IMR-90 (cell line): ENCODE measurements at regions not wholly inside any gene's neighbourhood (a gene's known extent, or its start where the extent isn't known, plus 50 kb on each side); places are given as distances from the start of the nearest gene placed in this dataset.

Experiments used
- ATAC-seq: fragments of 200-7000 bp; cut with Tn5 transposase; 2 replicates; pipeline ENCODE4 v1.9.1; 2020; ENCODE audit warnings: low read depth, mild to moderate bottlenecking, moderate library complexity
- BruUV-seq: library from RNA; stranded (reverse); fragments of 400-500 nt; replicated peaks from 2 replicates; lab custom pipeline; 2021; lab: Mats Ljungman, UMichigan
- CTCF ChIA-PET: fragments of 300-600 bp; formaldehyde crosslinking; extraction: SDS; loops from one replicate; lab custom pipeline; 2021; ENCODE audit warnings: antibody characterized with exemption; lab: Yijun Ruan, JAX
- POLR2A ChIA-PET: fragments of 300-600 bp; sonication (Branson Sonifier 250); formaldehyde crosslinking; loops from one replicate; lab custom pipeline; 2022; ENCODE audit warnings: antibody characterized with exemption; ENCODE audit not compliant: unreplicated experiment; lab: Charles Lee
- DNase-seq: peaks from one replicate; pipeline ENCODE4 v3.0.0; 2013
- H2AFZ ChIP-seq: replicated peaks from 2 replicates; pipeline ENCODE3; 2013; ENCODE audit warnings: low read length, mild to moderate bottlenecking; ENCODE audit not compliant: poor library complexity
- H2AK5ac ChIP-seq: 2 replicates; pipeline ENCODE4 v1.6.1; 2013; ENCODE audit warnings: low read depth, low read length, inconsistent platforms
- H2AK9ac ChIP-seq: replicated peaks from 2 replicates; pipeline ENCODE3; 2013; ENCODE audit warnings: mild to moderate bottlenecking, low read depth, low read length, moderate library complexity; ENCODE audit not compliant: poor library complexity
- H2BK120ac ChIP-seq: 2 replicates; pipeline ENCODE4 v1.6.1; 2013; ENCODE audit warnings: low read depth, low read length, inconsistent platforms
- H2BK15ac ChIP-seq: 3 replicates; pipeline ENCODE4 v1.6.1; 2013; ENCODE audit warnings: low read depth, low read length, inconsistent platforms
- H2BK20ac ChIP-seq: 2 replicates; pipeline ENCODE4 v1.6.1; 2013; ENCODE audit warnings: low read depth, mild to moderate bottlenecking, inconsistent platforms, low read length, moderate library complexity
- H2BK5ac ChIP-seq: 2 replicates; pipeline ENCODE4 v1.6.1; 2013; ENCODE audit warnings: mild to moderate bottlenecking, low read depth, low read length, inconsistent platforms; ENCODE audit not compliant: poor library complexity, severe bottlenecking
- H3K14ac ChIP-seq: replicated peaks from 2 replicates; pipeline ENCODE4 v1.6.1; 2013; ENCODE audit warnings: low read depth, low read length, inconsistent platforms
- H3K18ac ChIP-seq: 2 replicates; pipeline ENCODE4 v1.6.1; 2013; ENCODE audit warnings: low read depth, low read length, control low read depth
- H3K23ac ChIP-seq: 2 replicates; pipeline ENCODE4 v1.6.1; 2013; ENCODE audit warnings: low read depth, low read length, inconsistent platforms
- H3K27ac ChIP-seq: 2 replicates; pipeline ENCODE4 v1.5.1; 2013; ENCODE audit warnings: mild to moderate bottlenecking, control low read depth, low read length; ENCODE audit not compliant: insufficient read depth
- H3K27me3 ChIP-seq: 2 replicates; pipeline ENCODE4 v1.6.1; 2013; ENCODE audit warnings: low read length; ENCODE audit not compliant: control insufficient read depth, insufficient read depth
- H3K36me3 ChIP-seq: 2 replicates; pipeline ENCODE4 v1.6.1; 2013; ENCODE audit warnings: low read length, mixed read lengths; ENCODE audit not compliant: control insufficient read depth, insufficient read depth
- H3K4ac ChIP-seq: 2 replicates; pipeline ENCODE4 v1.6.1; 2013; ENCODE audit warnings: low read depth, low read length, inconsistent platforms
- H3K4me1 ChIP-seq: 2 replicates; pipeline ENCODE4 v1.6.1; 2013; ENCODE audit warnings: low read length, mixed read lengths; ENCODE audit not compliant: control insufficient read depth, insufficient read depth
- H3K4me2 ChIP-seq: 2 replicates; pipeline ENCODE4 v1.6.1; 2013; ENCODE audit warnings: low read depth, mild to moderate bottlenecking, control low read depth, low read length, moderate library complexity
- H3K4me3 ChIP-seq: 2 replicates; pipeline ENCODE4 v1.5.1; 2013; ENCODE audit warnings: low read depth, mild to moderate bottlenecking, control low read depth, low read length, moderate library complexity; ENCODE audit not compliant: insufficient read depth
- H3K56ac ChIP-seq: 2 replicates; pipeline ENCODE4 v1.6.1; 2013; ENCODE audit warnings: low read length, inconsistent platforms; ENCODE audit not compliant: insufficient read depth; ENCODE audit errors: extremely low read depth
- H3K79me1 ChIP-seq, 2 experiments: 2 replicates each; pipeline ENCODE4 v1.6.1; 2013; ENCODE audit warnings: low read length in 2 of 2, inconsistent platforms in 1 of 2, low read depth in 1 of 2
- H3K9ac ChIP-seq: 2 replicates; pipeline ENCODE4 v1.6.1; 2013; ENCODE audit warnings: low read depth, low read length, control low read depth
- H3K9me1 ChIP-seq: 2 replicates; pipeline ENCODE4 v1.6.1; 2013; ENCODE audit warnings: low read length, inconsistent platforms; ENCODE audit not compliant: insufficient read depth
- H3K9me3 ChIP-seq: 2 replicates; pipeline ENCODE4 v1.6.1; 2013; ENCODE audit warnings: low read length; ENCODE audit not compliant: control insufficient read depth, insufficient read depth
- H4K20me1 ChIP-seq: 2 replicates; pipeline ENCODE4 v1.6.1; 2013; ENCODE audit warnings: low read length, inconsistent platforms; ENCODE audit not compliant: insufficient read depth
- H4K5ac ChIP-seq: 2 replicates; pipeline ENCODE4 v1.6.1; 2013; ENCODE audit warnings: mild to moderate bottlenecking, low read depth, low read length, control low read depth
- H4K8ac ChIP-seq, 2 experiments: 2 replicates each; pipeline ENCODE4 v1.6.1; 2013; ENCODE audit warnings: low read depth in 2 of 2, low read length in 2 of 2, control low read depth in 1 of 2, inconsistent platforms in 1 of 2
- H4K91ac ChIP-seq: 2 replicates; pipeline ENCODE4 v1.6.1; 2013; ENCODE audit warnings: low read depth, low read length, inconsistent platforms; ENCODE audit not compliant: insufficient read depth
- MAFK ChIP-seq: IDR thresholded peaks from 2 replicates; pipeline ENCODE4 v1.6.1; 2012; ENCODE audit warnings: low read depth, low read length, improper control_type of control experiment
- MAZ ChIP-seq: IDR thresholded peaks from 2 replicates; pipeline ENCODE4 v1.6.1; 2012; ENCODE audit warnings: low read depth, mild to moderate bottlenecking, low read length, improper control_type of control experiment, moderate library complexity, borderline replicate concordance
- NFE2L2 ChIP-seq: fragments of 150-350 bp; IDR thresholded peaks from 2 replicates; pipeline ENCODE4 v1.6.1; 2016; ENCODE audit warnings: low read depth, mild to moderate bottlenecking, low read length
- POLR2A ChIP-seq: IDR thresholded peaks from 2 replicates; pipeline ENCODE4 v1.6.1; 2012; ENCODE audit warnings: mild to moderate bottlenecking, low read depth, low read length
- WGBS, 2 experiments: methylation state at CpG; one replicate each; pipeline versions ENCODE4 v1.1.5 to v1.1.7; 2013; ENCODE audit warnings: missing lambda C conversion rate in 2 of 2; ENCODE audit not compliant: insufficient read length in 1 of 2; ENCODE audit errors: extremely low coverage in 2 of 2; 5-methylcytosine and 5-hydroxymethylcytosine counted together
- dilution Hi-C: fragments of 300-500 bp; cut with HindIII; formaldehyde crosslinking; loops from one replicate; pipeline ENCODE4 v1.14.3; 2018; ENCODE audit warnings: low sequenced_read_pairs; ENCODE audit not compliant: unreplicated experiment
- in situ Hi-C: fragments of 300-500 bp; cut with MboI; formaldehyde crosslinking; loops from 3 replicates; pipeline ENCODE4 v1.14.3; 2019; ENCODE audit warnings: low sequenced_read_pairs, inconsistent platforms, mixed read lengths
- intact Hi-C: fragments of 100-400 bp; cut with micrococcal nuclease; formaldehyde crosslinking; loops from 2 replicates; pipeline ENCODE4 v1.10.0; 2022
- TF ChIP-seq, protein P1 (sequence below): conservative IDR thresholded peaks from 2 replicates; pipeline ENCODE4 v1.5.1; 2012; ENCODE audit warnings: mild to moderate bottlenecking, low read depth, low read length, improper control_type of control experiment

DNA sequence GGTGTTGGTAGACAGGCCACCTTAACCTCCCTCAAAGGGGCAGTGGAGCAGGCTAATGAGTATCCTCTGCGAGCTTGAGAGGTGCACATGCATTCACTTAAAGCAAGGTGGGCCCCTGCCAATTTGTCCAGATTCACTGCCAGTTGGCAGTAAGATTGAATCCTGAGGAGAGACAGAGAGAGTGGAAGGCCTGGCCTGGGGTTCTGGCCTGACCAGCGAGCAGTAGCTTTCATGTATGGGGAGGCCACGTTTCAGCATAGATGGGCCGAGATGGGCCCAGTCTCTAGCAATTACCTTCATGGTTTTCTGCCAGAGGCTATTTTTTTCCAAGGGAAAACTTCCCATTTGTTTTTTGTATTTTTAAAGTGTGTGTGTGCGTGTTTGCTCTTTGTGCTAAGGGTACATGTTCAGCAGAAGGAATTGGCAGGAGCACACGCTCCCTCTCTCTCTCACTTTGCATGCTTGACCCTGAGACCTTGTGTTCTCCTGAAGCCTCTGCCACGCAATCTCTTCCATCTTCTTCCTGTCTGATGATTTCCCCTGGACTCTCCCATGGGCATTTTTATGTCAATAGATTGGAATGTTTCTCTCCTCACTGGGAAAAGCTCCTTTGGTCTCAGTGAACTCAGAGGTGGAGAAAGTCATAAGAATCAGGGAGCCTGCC lies 215.8 kb upstream of the SFRP2 start:
- Histone ChIP-seq H3K56ac (no peak overlapping the region), H2BK5ac (no peak overlapping the region), H3K36me3 (no peaks in the 10 kb centered on the region), H2BK15ac (no peak overlapping the region), H4K5ac (no peak overlapping the region), H3K27me3 (no peaks in the 10 kb centered on the region), H2AK5ac (no peak overlapping the region), H3K9ac (no peak overlapping the region), H3K18ac (no peak overlapping the region), H3K4me3 (no peak overlapping the region), H3K27ac (no peak overlapping the region), H3K23ac (no peak overlapping the region), H2AK9ac (no peak overlapping the region), H3K4me2 (no peak overlapping the region), H3K4me1 (no peaks in the 10 kb centered on the region), H2AFZ (no peak overlapping the region), H4K20me1 (no peaks in the 10 kb centered on the region), H3K79me1 (no peaks in the 10 kb centered on the region), H2BK120ac (no peak overlapping the region), H4K8ac (no peak overlapping the region), H3K4ac (no peak overlapping the region), H3K9me3 (peaks cover 13% of the 10 kb centered on the region), H3K9me1 (no peaks in the 10 kb centered on the region), H2BK20ac (no peak overlapping the region), H4K91ac (no peak overlapping the region), H3K14ac (no peak overlapping the region)
- dilution Hi-C loops (no loop called here), in situ Hi-C loops (no loop called here), intact Hi-C loops (no loop called here)
- CTCF ChIA-PET: no interaction called here
- no CpG with 5 or more reads among the region's 7 CpGs for WGBS, 2 experiments
- DNase-seq (no peak), ATAC-seq (no peak)
- POLR2A ChIA-PET: no interaction called here
- TF ChIP-seq MAZ: no peak
- TF ChIP-seq, protein P1, sequence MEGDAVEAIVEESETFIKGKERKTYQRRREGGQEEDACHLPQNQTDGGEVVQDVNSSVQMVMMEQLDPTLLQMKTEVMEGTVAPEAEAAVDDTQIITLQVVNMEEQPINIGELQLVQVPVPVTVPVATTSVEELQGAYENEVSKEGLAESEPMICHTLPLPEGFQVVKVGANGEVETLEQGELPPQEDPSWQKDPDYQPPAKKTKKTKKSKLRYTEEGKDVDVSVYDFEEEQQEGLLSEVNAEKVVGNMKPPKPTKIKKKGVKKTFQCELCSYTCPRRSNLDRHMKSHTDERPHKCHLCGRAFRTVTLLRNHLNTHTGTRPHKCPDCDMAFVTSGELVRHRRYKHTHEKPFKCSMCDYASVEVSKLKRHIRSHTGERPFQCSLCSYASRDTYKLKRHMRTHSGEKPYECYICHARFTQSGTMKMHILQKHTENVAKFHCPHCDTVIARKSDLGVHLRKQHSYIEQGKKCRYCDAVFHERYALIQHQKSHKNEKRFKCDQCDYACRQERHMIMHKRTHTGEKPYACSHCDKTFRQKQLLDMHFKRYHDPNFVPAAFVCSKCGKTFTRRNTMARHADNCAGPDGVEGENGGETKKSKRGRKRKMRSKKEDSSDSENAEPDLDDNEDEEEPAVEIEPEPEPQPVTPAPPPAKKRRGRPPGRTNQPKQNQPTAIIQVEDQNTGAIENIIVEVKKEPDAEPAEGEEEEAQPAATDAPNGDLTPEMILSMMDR: no peak
- no peak for TF ChIP-seq POLR2A
- TF ChIP-seq MAFK: no peak
- TF ChIP-seq NFE2L2: no peak
- BruUV-seq: no TSS peak
